GOT3 (cell line): ENCODE measurements at regions not wholly inside any gene's neighbourhood (a gene's known extent, or its start where the extent isn't known, plus 50 kb on each side); places are given as distances from the start of the nearest gene placed in this dataset.

Experiments
- DNase-seq: peaks from one replicate; lab custom pipeline; 2025; ENCODE audit warnings: mixed read lengths; lab: John Stamatoyannopoulos, UW

GRCh38 chr11:119474682-119475596 lies 52.0 kb upstream of the THY1 start:
- DNase-seq, result peak; percentile 6

- DNase-seq, result no peak
Measured at GRCh38 chr11:119473901-119474681, 51.1 kb upstream of the THY1 start.

GRCh38 chr11:119473226-119473625 lies 50.3 kb upstream of the THY1 start:
- DNase-seq, result no peak

- no peak for DNase-seq
Measured at GRCh38 chr11:119472856-119473222, 49.9 kb upstream of the THY1 start.
